HEK293 (cell line): ENCODE measurements at regions not wholly inside any gene's neighbourhood (a gene's known extent, or its start where the extent isn't known, plus 50 kb on each side); places are given as distances from the start of the nearest gene placed in this dataset.

ENCODE experiments used
- CTCF ChIA-PET: fragments of 350-600 bp; formaldehyde crosslinking; extraction: SDS; loops from one replicate; lab custom pipeline; 2021; ENCODE audit warnings: antibody characterized with exemption; lab: Yijun Ruan, JAX
- POLR2A ChIA-PET: fragments of 300-600 bp; formaldehyde crosslinking; extraction: SDS; loops from one replicate; lab custom pipeline; 2020; ENCODE audit warnings: antibody characterized with exemption, inconsistent platforms; lab: Yijun Ruan, JAX
- H3K27ac ChIP-seq: fragments of 200-500 bp; sonication (Bioruptor generic); 2 replicates; pipeline ENCODE4 v1.5.1; 2014; ENCODE audit warnings: low read depth, low read length, control low read depth, inconsistent platforms; ENCODE audit errors: extremely low read depth
- H3K36me3 ChIP-seq, 2 experiments: fragments of 200-500 bp in 1 of 2; sonication (Bioruptor generic) in 1 of 2; 1 replicate in 1 of 2; 2 replicates in 1 of 2; pipeline ENCODE4 v1.5.1; 2014 to 2017; ENCODE audit warnings: inconsistent platforms in 2 of 2, low read length in 2 of 2; ENCODE audit not compliant: control insufficient read depth in 2 of 2, insufficient read depth in 1 of 2
- H3K4me1 ChIP-seq: fragments of 200-500 bp; sonication (Bioruptor generic); 2 replicates; pipeline ENCODE4 v1.5.1; 2014; ENCODE audit warnings: mild to moderate bottlenecking, low read length, inconsistent platforms; ENCODE audit not compliant: control insufficient read depth, insufficient read depth
- H3K4me3 ChIP-seq: 2 replicates; pipeline ENCODE4 v1.5.1; 2011; ENCODE audit warnings: low read depth, mild to moderate bottlenecking, control low read depth, low read length, moderate library complexity
- H3K9me3 ChIP-seq: fragments of 200-500 bp; sonication (Bioruptor generic); 2 replicates; pipeline ENCODE4 v1.5.1; 2014; ENCODE audit warnings: low read depth, low read length, inconsistent platforms; ENCODE audit not compliant: control insufficient read depth, insufficient read depth
- FEZF1 ChIP-seq: fragments of 450-650 bp; formaldehyde crosslinking; IDR thresholded peaks from 2 replicates; pipeline ENCODE4 v1.5.1; 2016; ENCODE audit warnings: missing biosample characterization, missing genetic modification characterization
- GLIS1 ChIP-seq: fragments of 450-650 bp; formaldehyde crosslinking; IDR thresholded peaks from 2 replicates; pipeline ENCODE4 v1.5.1; 2016; ENCODE audit warnings: missing biosample characterization, missing genetic modification characterization
- TRIM28 ChIP-seq: IDR thresholded peaks from 2 replicates; pipeline ENCODE4 v1.6.1; 2011; ENCODE audit warnings: low read length, control low read depth, borderline replicate concordance
- YY1 ChIP-seq: fragments of 450-650 bp; formaldehyde crosslinking; IDR thresholded peaks from 2 replicates; pipeline ENCODE4 v1.5.1; 2018; ENCODE audit warnings: missing biosample characterization, missing genetic modification characterization
- ZNF112 ChIP-seq: fragments of 450-650 bp; formaldehyde crosslinking; IDR thresholded peaks from 2 replicates; pipeline ENCODE4 v1.5.0; 2017; ENCODE audit warnings: missing biosample characterization, missing genetic modification characterization
- ZNF175 ChIP-seq: fragments of 450-650 bp; formaldehyde crosslinking; IDR thresholded peaks from 2 replicates; pipeline ENCODE4 v1.5.1; 2016; ENCODE audit warnings: missing biosample characterization, missing genetic modification characterization
- ZNF223 ChIP-seq: fragments of 450-650 bp; formaldehyde crosslinking; IDR thresholded peaks from 2 replicates; pipeline ENCODE4 v1.5.1; 2016; ENCODE audit warnings: missing biosample characterization, missing genetic modification characterization
- ZNF37A ChIP-seq: fragments of 450-650 bp; IDR thresholded peaks from 2 replicates; pipeline ENCODE4 v1.5.1; 2018; ENCODE audit warnings: missing biosample characterization, missing genetic modification characterization
- ZNF423 ChIP-seq: fragments of 450-650 bp; formaldehyde crosslinking; IDR thresholded peaks from 2 replicates; pipeline ENCODE4 v1.5.1; 2016; ENCODE audit warnings: missing biosample characterization, missing genetic modification characterization
- ZNF529 ChIP-seq: fragments of 450-650 bp; formaldehyde crosslinking; IDR thresholded peaks from 2 replicates; pipeline ENCODE4 v1.5.1; 2017; ENCODE audit warnings: missing genetic modification characterization, missing biosample characterization; ENCODE audit not compliant: insufficient replicate concordance
- ZNF626 ChIP-seq: fragments of 450-650 bp; sonication (Bioruptor Pico); formaldehyde crosslinking; IDR thresholded peaks from 2 replicates; pipeline ENCODE4 v1.5.1; 2018; ENCODE audit warnings: missing biosample characterization, missing genetic modification characterization, inconsistent platforms
- ZNF664 ChIP-seq: fragments of 450-650 bp; formaldehyde crosslinking; IDR thresholded peaks from 2 replicates; pipeline ENCODE4 v1.5.1; 2016; ENCODE audit warnings: missing biosample characterization, missing genetic modification characterization
- ZNF701 ChIP-seq: fragments of 450-650 bp; formaldehyde crosslinking; IDR thresholded peaks from 2 replicates; pipeline ENCODE4 v1.5.1; 2016; ENCODE audit warnings: missing biosample characterization, missing genetic modification characterization
- ZNF785 ChIP-seq: fragments of 450-650 bp; formaldehyde crosslinking; IDR thresholded peaks from 2 replicates; pipeline ENCODE4 v1.5.1; 2016; ENCODE audit warnings: missing biosample characterization, missing genetic modification characterization
- ZSCAN5A ChIP-seq: fragments of 450-650 bp; formaldehyde crosslinking; IDR thresholded peaks from 2 replicates; pipeline ENCODE4 v1.5.1; 2016; ENCODE audit warnings: missing biosample characterization, missing genetic modification characterization
- TF ChIP-seq, protein P1 (sequence below): fragments of 450-650 bp; formaldehyde crosslinking; conservative IDR thresholded peaks from 2 replicates; pipeline ENCODE4 v1.5.1; 2016; ENCODE audit warnings: low read depth, missing biosample characterization, missing genetic modification characterization
- TF ChIP-seq, protein P2 (sequence below): fragments of 450-650 bp; formaldehyde crosslinking; IDR thresholded peaks from 2 replicates; pipeline ENCODE4 v1.5.1; 2016; ENCODE audit warnings: missing biosample characterization, missing genetic modification characterization, borderline replicate concordance
- TF ChIP-seq, protein P3 (sequence below): fragments of 450-650 bp; formaldehyde crosslinking; IDR thresholded peaks from 2 replicates; pipeline ENCODE4 v1.5.1; 2016; ENCODE audit warnings: missing biosample characterization, missing genetic modification characterization

DNA sequence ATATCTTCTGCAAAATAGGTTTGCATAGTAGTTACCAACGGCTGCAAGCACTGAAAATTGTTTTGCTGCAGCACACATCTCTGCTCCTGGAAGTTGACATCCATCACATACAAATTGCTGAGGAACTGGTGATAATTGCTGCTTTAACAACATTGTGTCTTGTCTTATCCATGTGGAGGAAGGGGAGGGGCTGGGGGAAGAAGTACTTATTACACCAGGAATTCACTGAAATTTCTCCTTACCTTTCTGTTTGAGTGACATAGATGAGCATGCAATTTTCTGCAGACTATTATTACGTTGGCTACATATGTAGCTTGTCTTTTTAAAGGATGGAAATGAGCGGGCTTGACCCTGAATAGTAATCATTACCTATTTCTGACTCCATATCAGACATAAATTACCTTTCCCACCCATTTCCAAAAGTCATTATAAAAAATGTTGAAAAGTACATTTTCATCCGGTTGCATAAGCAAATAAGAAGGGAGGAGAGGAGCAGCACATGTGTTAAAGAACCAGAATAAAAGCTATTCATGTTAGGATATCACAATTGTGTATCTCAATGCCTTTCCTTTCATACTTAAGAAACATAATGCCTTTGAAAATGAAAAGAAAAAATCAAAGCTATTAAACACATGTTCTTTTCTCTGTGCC, 1905.6 kb downstream of the PCDH7 start:
- Histone ChIP-seq H3K36me3 (no peaks in the 10 kb centered on the region), H3K27ac (no peak overlapping the region), H3K9me3 (no peaks in the 10 kb centered on the region), H3K4me1 (no peaks in the 10 kb centered on the region), H3K4me3 (no peak overlapping the region)
- CTCF ChIA-PET, result no interaction called here
- POLR2A ChIA-PET, result no interaction called here
- no peak for TF ChIP-seq GLIS1
- TF ChIP-seq ZNF664 (tag by site-specific recombination), result no peak

DNA sequence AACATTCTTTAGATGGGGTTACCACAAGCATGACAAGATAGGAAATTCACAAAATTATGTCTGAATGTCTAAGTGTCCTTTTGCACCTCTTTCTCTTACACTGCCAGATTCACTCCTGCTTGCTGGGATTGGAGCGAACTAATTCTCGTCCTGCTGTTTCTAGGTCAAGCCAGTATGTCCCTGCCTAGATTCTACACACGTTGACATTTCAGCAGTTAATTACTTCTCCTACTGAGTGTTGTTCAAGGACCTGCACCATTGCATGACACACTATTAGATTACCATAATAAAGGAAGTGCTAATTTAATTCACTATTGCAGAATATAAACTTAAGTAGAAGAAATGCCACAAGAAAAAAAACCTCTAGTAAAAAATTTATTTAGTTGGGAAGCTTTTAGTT, 1911.7 kb downstream of the PCDH7 start:
- Histone ChIP-seq H3K36me3 (no peaks in the 10 kb centered on the region), H3K4me1 (no peaks in the 10 kb centered on the region), H3K9me3 (no peaks in the 10 kb centered on the region), H3K27ac (no peak overlapping the region), H3K4me3 (no peak overlapping the region)
- TF ChIP-seq ZNF37A (tag by site-specific recombination) (no peak), YY1 (tag by site-specific recombination) (no peak), ZSCAN5A (no peak), ZNF423 (tag by site-specific recombination) (no peak), GLIS1 (no peak), ZNF175 (no peak), ZNF664 (tag by site-specific recombination) (no peak), TRIM28 (no peak), ZNF529 (tag by site-specific recombination) (no peak), ZNF626 (tag by site-specific recombination) (no peak)
- TF ChIP-seq, protein P1, sequence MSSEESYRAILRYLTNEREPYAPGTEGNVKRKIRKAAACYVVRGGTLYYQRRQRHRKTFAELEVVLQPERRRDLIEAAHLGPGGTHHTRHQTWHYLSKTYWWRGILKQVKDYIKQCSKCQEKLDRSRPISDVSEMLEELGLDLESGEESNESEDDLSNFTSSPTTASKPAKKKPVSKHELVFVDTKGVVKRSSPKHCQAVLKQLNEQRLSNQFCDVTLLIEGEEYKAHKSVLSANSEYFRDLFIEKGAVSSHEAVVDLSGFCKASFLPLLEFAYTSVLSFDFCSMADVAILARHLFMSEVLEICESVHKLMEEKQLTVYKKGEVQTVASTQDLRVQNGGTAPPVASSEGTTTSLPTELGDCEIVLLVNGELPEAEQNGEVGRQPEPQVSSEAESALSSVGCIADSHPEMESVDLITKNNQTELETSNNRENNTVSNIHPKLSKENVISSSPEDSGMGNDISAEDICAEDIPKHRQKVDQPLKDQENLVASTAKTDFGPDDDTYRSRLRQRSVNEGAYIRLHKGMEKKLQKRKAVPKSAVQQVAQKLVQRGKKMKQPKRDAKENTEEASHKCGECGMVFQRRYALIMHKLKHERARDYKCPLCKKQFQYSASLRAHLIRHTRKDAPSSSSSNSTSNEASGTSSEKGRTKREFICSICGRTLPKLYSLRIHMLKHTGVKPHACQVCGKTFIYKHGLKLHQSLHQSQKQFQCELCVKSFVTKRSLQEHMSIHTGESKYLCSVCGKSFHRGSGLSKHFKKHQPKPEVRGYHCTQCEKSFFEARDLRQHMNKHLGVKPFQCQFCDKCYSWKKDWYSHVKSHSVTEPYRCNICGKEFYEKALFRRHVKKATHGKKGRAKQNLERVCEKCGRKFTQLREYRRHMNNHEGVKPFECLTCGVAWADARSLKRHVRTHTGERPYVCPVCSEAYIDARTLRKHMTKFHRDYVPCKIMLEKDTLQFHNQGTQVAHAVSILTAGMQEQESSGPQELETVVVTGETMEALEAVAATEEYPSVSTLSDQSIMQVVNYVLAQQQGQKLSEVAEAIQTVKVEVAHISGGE (tag by site-specific recombination), result no peak
- TF ChIP-seq, protein P2, sequence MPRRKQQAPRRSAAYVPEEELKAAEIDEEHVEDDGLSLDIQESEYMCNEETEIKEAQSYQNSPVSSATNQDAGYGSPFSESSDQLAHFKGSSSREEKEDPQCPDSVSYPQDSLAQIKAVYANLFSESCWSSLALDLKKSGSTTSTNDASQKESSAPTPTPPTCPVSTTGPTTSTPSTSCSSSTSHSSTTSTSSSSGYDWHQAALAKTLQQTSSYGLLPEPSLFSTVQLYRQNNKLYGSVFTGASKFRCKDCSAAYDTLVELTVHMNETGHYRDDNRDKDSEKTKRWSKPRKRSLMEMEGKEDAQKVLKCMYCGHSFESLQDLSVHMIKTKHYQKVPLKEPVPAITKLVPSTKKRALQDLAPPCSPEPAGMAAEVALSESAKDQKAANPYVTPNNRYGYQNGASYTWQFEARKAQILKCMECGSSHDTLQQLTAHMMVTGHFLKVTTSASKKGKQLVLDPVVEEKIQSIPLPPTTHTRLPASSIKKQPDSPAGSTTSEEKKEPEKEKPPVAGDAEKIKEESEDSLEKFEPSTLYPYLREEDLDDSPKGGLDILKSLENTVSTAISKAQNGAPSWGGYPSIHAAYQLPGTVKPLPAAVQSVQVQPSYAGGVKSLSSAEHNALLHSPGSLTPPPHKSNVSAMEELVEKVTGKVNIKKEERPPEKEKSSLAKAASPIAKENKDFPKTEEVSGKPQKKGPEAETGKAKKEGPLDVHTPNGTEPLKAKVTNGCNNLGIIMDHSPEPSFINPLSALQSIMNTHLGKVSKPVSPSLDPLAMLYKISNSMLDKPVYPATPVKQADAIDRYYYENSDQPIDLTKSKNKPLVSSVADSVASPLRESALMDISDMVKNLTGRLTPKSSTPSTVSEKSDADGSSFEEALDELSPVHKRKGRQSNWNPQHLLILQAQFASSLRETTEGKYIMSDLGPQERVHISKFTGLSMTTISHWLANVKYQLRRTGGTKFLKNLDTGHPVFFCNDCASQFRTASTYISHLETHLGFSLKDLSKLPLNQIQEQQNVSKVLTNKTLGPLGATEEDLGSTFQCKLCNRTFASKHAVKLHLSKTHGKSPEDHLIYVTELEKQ (tag by site-specific recombination), result no peak
- CTCF ChIA-PET, result no interaction called here
- POLR2A ChIA-PET, result no interaction called here

DNA sequence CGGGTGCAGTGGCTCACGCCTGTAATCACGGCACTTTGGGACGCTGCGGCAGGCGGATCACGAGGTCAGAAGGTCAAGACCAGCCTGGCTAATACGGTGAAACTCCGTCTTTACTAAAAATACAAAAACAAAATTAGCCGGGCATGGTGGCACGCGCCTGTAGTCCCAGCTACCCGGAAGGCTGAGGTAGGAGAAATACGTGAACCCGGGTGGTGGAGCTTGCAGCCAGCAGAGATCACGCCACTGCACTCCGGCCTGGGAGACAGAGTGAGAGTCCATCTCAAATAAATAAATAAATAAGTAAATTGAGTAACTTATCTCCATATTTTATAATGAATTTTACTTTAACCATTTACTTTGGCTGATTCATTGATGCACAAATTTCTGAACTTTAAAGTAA, 1913.3 kb downstream of the PCDH7 start:
- TF ChIP-seq ZNF223, result no peak
- no peak for TF ChIP-seq ZNF701
- TF ChIP-seq FEZF1 (tag by site-specific recombination), result no peak
- TF ChIP-seq ZNF785, result no peak
- no peak for TF ChIP-seq ZNF112 (tag by site-specific recombination)
- TF ChIP-seq, protein P3, sequence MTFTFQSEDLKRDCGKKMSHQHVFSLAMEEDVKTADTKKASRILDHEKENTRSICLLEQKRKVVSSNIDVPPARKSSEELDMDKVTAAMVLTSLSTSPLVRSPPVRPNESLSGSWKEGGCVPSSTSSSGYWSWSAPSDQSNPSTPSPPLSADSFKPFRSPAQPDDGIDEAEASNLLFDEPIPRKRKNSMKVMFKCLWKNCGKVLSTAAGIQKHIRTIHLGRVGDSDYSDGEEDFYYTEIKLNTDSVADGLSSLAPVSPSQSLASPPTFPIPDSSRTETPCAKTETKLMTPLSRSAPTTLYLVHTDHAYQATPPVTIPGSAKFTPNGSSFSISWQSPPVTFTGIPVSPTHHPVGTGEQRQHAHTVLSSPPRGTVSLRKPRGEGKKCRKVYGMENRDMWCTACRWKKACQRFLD (tag by site-specific recombination), result no peak
- TF ChIP-seq, all 188 proteins: peak for 0
- Histone ChIP-seq H3K4me3 (no peak overlapping the region), H3K27ac (no peak overlapping the region), H3K4me1 (no peaks in the 10 kb centered on the region), H3K9me3 (no peaks in the 10 kb centered on the region), H3K36me3 (no peaks in the 10 kb centered on the region)
- POLR2A ChIA-PET, result no interaction called here
- CTCF ChIA-PET, result no interaction called here
